Neural cell (in vitro differentiated cells): ENCODE measurements at regions not wholly inside any gene's neighbourhood (a gene's known extent, or its start where the extent isn't known, plus 50 kb on each side); places are given as distances from the start of the nearest gene placed in this dataset.

ENCODE experiments used
- EP300 ChIP-seq: fragments of 450-650 bp; conservative IDR thresholded peaks from 2 replicates; pipeline ENCODE4 v1.6.1; 2014; ENCODE audit warnings: antibody characterized with exemption, mild to moderate bottlenecking, moderate library complexity; ENCODE audit not compliant: poor library complexity, severe bottlenecking
- EZH2 ChIP-seq: fragments of 200-600, 300-800 bp; shearing (Covaris generic), sonication (generic); IDR thresholded peaks from 2 replicates; pipeline ENCODE4 v1.6.1; 2014; ENCODE audit warnings: antibody characterized with exemption, low read length, borderline replicate concordance, mild to moderate bottlenecking; ENCODE audit not compliant: insufficient read depth, poor library complexity, severe bottlenecking
- MXI1 ChIP-seq: fragments of 450-650 bp; conservative IDR thresholded peaks from 2 replicates; pipeline ENCODE4 v1.6.1; 2014; ENCODE audit warnings: antibody characterized with exemption, mild to moderate bottlenecking; ENCODE audit not compliant: poor library complexity, severe bottlenecking
- POLR2AphosphoS5 ChIP-seq: IDR thresholded peaks from 2 replicates; pipeline ENCODE4 v1.6.1; 2012
- RAD21 ChIP-seq: fragments of 450-650 bp; conservative IDR thresholded peaks from 2 replicates; pipeline ENCODE4 v1.6.1; 2014; ENCODE audit warnings: antibody characterized with exemption, mild to moderate bottlenecking, moderate library complexity
- TAF1 ChIP-seq: IDR thresholded peaks from 2 replicates; pipeline ENCODE4 v1.6.1; 2012; ENCODE audit warnings: low read depth
- TF ChIP-seq, protein P1 (sequence below): fragments of 450-650 bp; IDR thresholded peaks from 2 replicates; pipeline ENCODE4 v1.5.1; 2014; ENCODE audit warnings: antibody characterized with exemption, mild to moderate bottlenecking, moderate library complexity; ENCODE audit not compliant: poor library complexity, severe bottlenecking

DNA sequence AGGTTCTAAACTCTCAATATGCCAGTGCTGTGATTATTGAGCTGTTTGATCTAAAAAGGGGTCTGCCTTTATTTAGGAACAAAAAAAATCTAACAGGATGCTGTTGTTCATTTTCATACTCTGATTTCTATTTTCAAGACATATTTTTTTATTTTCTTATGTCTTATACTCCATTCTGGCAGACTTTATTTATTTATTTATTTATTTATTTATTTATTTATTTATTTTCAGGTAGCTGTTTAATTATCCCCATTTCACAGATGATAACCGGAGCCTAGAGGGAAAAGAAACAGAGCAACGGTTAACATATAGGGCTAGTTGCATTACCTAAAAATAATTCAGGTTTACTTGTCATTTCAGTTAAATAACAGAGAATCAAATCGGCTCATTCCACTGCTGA is 174.4 kb downstream of the CENPF start:
- TF ChIP-seq, protein P1, sequence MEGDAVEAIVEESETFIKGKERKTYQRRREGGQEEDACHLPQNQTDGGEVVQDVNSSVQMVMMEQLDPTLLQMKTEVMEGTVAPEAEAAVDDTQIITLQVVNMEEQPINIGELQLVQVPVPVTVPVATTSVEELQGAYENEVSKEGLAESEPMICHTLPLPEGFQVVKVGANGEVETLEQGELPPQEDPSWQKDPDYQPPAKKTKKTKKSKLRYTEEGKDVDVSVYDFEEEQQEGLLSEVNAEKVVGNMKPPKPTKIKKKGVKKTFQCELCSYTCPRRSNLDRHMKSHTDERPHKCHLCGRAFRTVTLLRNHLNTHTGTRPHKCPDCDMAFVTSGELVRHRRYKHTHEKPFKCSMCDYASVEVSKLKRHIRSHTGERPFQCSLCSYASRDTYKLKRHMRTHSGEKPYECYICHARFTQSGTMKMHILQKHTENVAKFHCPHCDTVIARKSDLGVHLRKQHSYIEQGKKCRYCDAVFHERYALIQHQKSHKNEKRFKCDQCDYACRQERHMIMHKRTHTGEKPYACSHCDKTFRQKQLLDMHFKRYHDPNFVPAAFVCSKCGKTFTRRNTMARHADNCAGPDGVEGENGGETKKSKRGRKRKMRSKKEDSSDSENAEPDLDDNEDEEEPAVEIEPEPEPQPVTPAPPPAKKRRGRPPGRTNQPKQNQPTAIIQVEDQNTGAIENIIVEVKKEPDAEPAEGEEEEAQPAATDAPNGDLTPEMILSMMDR, result no peak
- TF ChIP-seq EZH2 (no peak), POLR2AphosphoS5 (no peak), MXI1 (no peak), EP300 (no peak), TAF1 (no peak), RAD21 (no peak)
